Gastroesophageal sphincter (tissue), 3 donors: ENCODE measurements at regions not wholly inside any gene's neighbourhood (a gene's known extent, or its start where the extent isn't known, plus 50 kb on each side); places are given as distances from the start of the nearest gene placed in this dataset.

Experiments used
- POLR2A ChIP-seq, 2 donors: fragments of 450-650 bp; IDR thresholded peaks; one replicate each; pipeline ENCODE4 v1.6.1; 2017; ENCODE audit warnings: antibody characterized with exemption in 2 of 2, mild to moderate bottlenecking in 2 of 2, moderate library complexity in 1 of 2
- POLR2AphosphoS5 ChIP-seq: sonication (generic); formaldehyde crosslinking; IDR thresholded peaks from one replicate; pipeline ENCODE4 v1.6.1; 2017; ENCODE audit warnings: antibody characterized with exemption
- TF ChIP-seq, protein P1 (sequence below), 4 experiments: fragments of 200-600 bp in 2 of 4; fragments of 450-650 bp in 2 of 4; sonication (generic) in 1 of 4; IDR thresholded peaks; one replicate each; pipeline ENCODE4 v1.5.1; 2017 to 2019; ENCODE audit warnings: antibody characterized with exemption in 4 of 4, mild to moderate bottlenecking in 2 of 4, moderate library complexity in 2 of 4

- TF ChIP-seq, protein P1, sequence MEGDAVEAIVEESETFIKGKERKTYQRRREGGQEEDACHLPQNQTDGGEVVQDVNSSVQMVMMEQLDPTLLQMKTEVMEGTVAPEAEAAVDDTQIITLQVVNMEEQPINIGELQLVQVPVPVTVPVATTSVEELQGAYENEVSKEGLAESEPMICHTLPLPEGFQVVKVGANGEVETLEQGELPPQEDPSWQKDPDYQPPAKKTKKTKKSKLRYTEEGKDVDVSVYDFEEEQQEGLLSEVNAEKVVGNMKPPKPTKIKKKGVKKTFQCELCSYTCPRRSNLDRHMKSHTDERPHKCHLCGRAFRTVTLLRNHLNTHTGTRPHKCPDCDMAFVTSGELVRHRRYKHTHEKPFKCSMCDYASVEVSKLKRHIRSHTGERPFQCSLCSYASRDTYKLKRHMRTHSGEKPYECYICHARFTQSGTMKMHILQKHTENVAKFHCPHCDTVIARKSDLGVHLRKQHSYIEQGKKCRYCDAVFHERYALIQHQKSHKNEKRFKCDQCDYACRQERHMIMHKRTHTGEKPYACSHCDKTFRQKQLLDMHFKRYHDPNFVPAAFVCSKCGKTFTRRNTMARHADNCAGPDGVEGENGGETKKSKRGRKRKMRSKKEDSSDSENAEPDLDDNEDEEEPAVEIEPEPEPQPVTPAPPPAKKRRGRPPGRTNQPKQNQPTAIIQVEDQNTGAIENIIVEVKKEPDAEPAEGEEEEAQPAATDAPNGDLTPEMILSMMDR (IDR thresholded peaks at IDR 0.05), result no peak
- TF ChIP-seq POLR2A (IDR thresholded peaks at IDR 0.05) (no peak), POLR2AphosphoS5 (no peak)
These were observed 107.6 kb downstream of the RMI2 start for GRCh38 chr16:11452746-11453389.
